Muscle layer of colon (tissue), 2 donors: ENCODE measurements at regions not wholly inside any gene's neighbourhood (a gene's known extent, or its start where the extent isn't known, plus 50 kb on each side); places are given as distances from the start of the nearest gene placed in this dataset.
A peak's percentile ranks its signal among the peaks of the same experiment; 100 is the strongest.

ENCODE experiments used
- H3K27ac ChIP-seq: one replicate; pipeline ENCODE4 v1.7.0; 2013; ENCODE audit warnings: low read depth, mild to moderate bottlenecking, low read length, moderate library complexity
- H3K27me3 ChIP-seq, 2 donors: one replicate each; pipeline ENCODE4 v1.7.0; 2013; ENCODE audit warnings: low read length in 2 of 2, mild to moderate bottlenecking in 2 of 2; ENCODE audit not compliant: insufficient read depth in 2 of 2, control insufficient read depth in 1 of 2
- H3K36me3 ChIP-seq: one replicate; pipeline ENCODE4 v1.7.0; 2013; ENCODE audit warnings: mild to moderate bottlenecking, low read length; ENCODE audit not compliant: insufficient read depth
- H3K4me1 ChIP-seq: one replicate; pipeline ENCODE4 v1.7.0; 2013; ENCODE audit warnings: mild to moderate bottlenecking, low read length; ENCODE audit not compliant: insufficient read depth
- H3K4me3 ChIP-seq, 2 donors: one replicate each; pipeline ENCODE4 v1.7.0; 2013; ENCODE audit warnings: low read length in 2 of 2, low read depth in 1 of 2, mild to moderate bottlenecking in 1 of 2, moderate library complexity in 1 of 2
- H3K9ac ChIP-seq: one replicate; pipeline ENCODE4 v1.7.0; 2013; ENCODE audit warnings: low read length
- H3K9me3 ChIP-seq: one replicate; pipeline ENCODE4 v1.7.0; 2013; ENCODE audit warnings: mild to moderate bottlenecking, low read length
- donor health status: abdominal sarcoma.
- donor health status: Adenocarcinoma of cecum.

- Histone ChIP-seq H3K27ac (no peak overlapping the region), H3K9ac (no peak overlapping the region), H3K27me3 (no peaks in the 10 kb centered on the region)
Observed at GRCh38 chr6:146911635-146912215, 292.5 kb upstream of the STXBP5 start.

GRCh38 chr6:146912730-146913685 lies 291.2 kb upstream of the STXBP5 start:
- H3K9ac ChIP-seq = no peak overlapping the region
- no peaks in the 10 kb centered on the region for H3K36me3 ChIP-seq
- no peak overlapping the region for H3K27ac ChIP-seq
- no peaks in the 10 kb centered on the region for H3K9me3 ChIP-seq
- H3K4me3 ChIP-seq = no peak overlapping the region
- no peaks in the 10 kb centered on the region for H3K27me3 ChIP-seq
- peaks cover 19% of the 10 kb centered on the region for H3K4me1 ChIP-seq

More at GRCh38 chr6:146911635-146912215, 292.5 kb upstream of the STXBP5 start:
- Histone ChIP-seq H3K9me3 (no peaks in the 10 kb centered on the region), H3K4me3 (no peak overlapping the region), H3K36me3 (no peaks in the 10 kb centered on the region), H3K4me1 (peaks cover 19% of the 10 kb centered on the region)

- Histone ChIP-seq H3K36me3 (no peaks in the 10 kb centered on the region), H3K4me1 (peaks cover 19% of the 10 kb centered on the region), H3K9ac (no peak overlapping the region), H3K9me3 (no peaks in the 10 kb centered on the region), H3K27me3 (no peaks in the 10 kb centered on the region), H3K27ac (peak overlapping the region; percentile 83), H3K4me3 (peak overlapping the region in 1 of 2 donors; percentile 49)
Observed at GRCh38 chr6:146913842-146914488, 290.3 kb upstream of the STXBP5 start.

- Histone ChIP-seq H3K27me3 (no peaks in the 10 kb centered on the region), H3K4me1 (peaks cover 19% of the 10 kb centered on the region), H3K9ac (no peak overlapping the region), H3K27ac (peak overlapping the region; percentile 83), H3K9me3 (no peaks in the 10 kb centered on the region), H3K4me3 (peak overlapping the region in 1 of 2 donors; percentile 49), H3K36me3 (no peaks in the 10 kb centered on the region)
Observed at GRCh38 chr6:146914489-146915483, 289.4 kb upstream of the STXBP5 start.

- Histone ChIP-seq H3K4me3 (no peak overlapping the region), H3K9me3 (no peaks in the 10 kb centered on the region), H3K4me1 (peaks cover 19% of the 10 kb centered on the region), H3K9ac (no peak overlapping the region), H3K36me3 (no peaks in the 10 kb centered on the region), H3K27ac (no peak overlapping the region), H3K27me3 (no peaks in the 10 kb centered on the region)
Observed at GRCh38 chr6:146915671-146916127, 288.5 kb upstream of the STXBP5 start.

GRCh38 chr6:146916435-146917025 lies 287.7 kb upstream of the STXBP5 start:
- Histone ChIP-seq H3K36me3 (no peaks in the 10 kb centered on the region), H3K27ac (no peak overlapping the region), H3K9me3 (no peaks in the 10 kb centered on the region), H3K9ac (no peak overlapping the region), H3K27me3 (no peaks in the 10 kb centered on the region), H3K4me3 (no peak overlapping the region), H3K4me1 (peaks cover 19% of the 10 kb centered on the region)

GRCh38 chr6:146917182-146917581 lies 287.0 kb upstream of the STXBP5 start:
- H3K27me3 ChIP-seq = no peaks in the 10 kb centered on the region
- H3K27ac ChIP-seq = no peak overlapping the region
- H3K9me3 ChIP-seq = no peaks in the 10 kb centered on the region

GRCh38 chr6:146917979-146918378 lies 286.2 kb upstream of the STXBP5 start:
- Histone ChIP-seq H3K4me1 (peaks cover 19% of the 10 kb centered on the region), H3K9me3 (no peaks in the 10 kb centered on the region), H3K9ac (no peak overlapping the region), H3K4me3 (no peak overlapping the region), H3K27ac (no peak overlapping the region), H3K36me3 (no peaks in the 10 kb centered on the region), H3K27me3 (no peaks in the 10 kb centered on the region)

More at GRCh38 chr6:146917182-146917581, 287.0 kb upstream of the STXBP5 start:
- Histone ChIP-seq H3K4me1 (peaks cover 19% of the 10 kb centered on the region), H3K9ac (no peak overlapping the region), H3K36me3 (no peaks in the 10 kb centered on the region), H3K4me3 (no peak overlapping the region)

- H3K9me3 ChIP-seq = no peaks in the 10 kb centered on the region
- peaks cover 14% of the 10 kb centered on the region for H3K4me1 ChIP-seq
- no peak overlapping the region for H3K9ac ChIP-seq
- no peaks in the 10 kb centered on the region for H3K27me3 ChIP-seq
- H3K27ac ChIP-seq = no peak overlapping the region
- H3K36me3 ChIP-seq = no peaks in the 10 kb centered on the region
- no peak overlapping the region for H3K4me3 ChIP-seq
Observed at GRCh38 chr6:146919017-146919416, 285.2 kb upstream of the STXBP5 start.

GRCh38 chr6:146923205-146923833 lies 280.9 kb upstream of the STXBP5 start:
- no peaks in the 10 kb centered on the region for H3K27me3 ChIP-seq
- H3K9ac ChIP-seq = no peak overlapping the region
- H3K9me3 ChIP-seq = no peaks in the 10 kb centered on the region
- H3K36me3 ChIP-seq = no peaks in the 10 kb centered on the region
- H3K4me3 ChIP-seq = no peak overlapping the region
- no peak overlapping the region for H3K27ac ChIP-seq
- no peaks in the 10 kb centered on the region for H3K4me1 ChIP-seq
